ENCODE measurements at regions not wholly inside any gene's neighbourhood (a gene's known extent, or its start where the extent isn't known, plus 50 kb on each side); places are given as distances from the start of the nearest gene placed in this dataset.
"Not testable (repeated sequence)": the region's sequence is repeated elsewhere in the genome, so short reads cannot be mapped to it uniquely, and the experiment has no call there.

GRCh38 chr22:48497743-48498520 lies 1329.7 kb downstream of the BRD1 start:
- not testable (repeated sequence) for DNase-seq

- DNase-seq: no peak
Measured at GRCh38 chr22:48496987-48497650, 1330.6 kb downstream of the BRD1 start.

- no peak for DNase-seq
Measured at GRCh38 chr22:48496226-48496845, 1331.3 kb downstream of the BRD1 start.

- DNase-seq: no peak
Measured at GRCh38 chr22:48495751-48496080, 1332.0 kb downstream of the BRD1 start.

- no peak for DNase-seq
Measured at GRCh38 chr22:48494968-48495750, 1332.5 kb downstream of the BRD1 start.

- no peak for DNase-seq
Measured at GRCh38 chr22:48494256-48494967, 1333.3 kb downstream of the BRD1 start.

GRCh38 chr22:48493733-48494132 lies 1333.9 kb downstream of the BRD1 start:
- DNase-seq: no peak

- DNase-seq: peak; percentile 85
Measured at GRCh38 chr22:48492366-48493320, 1335.0 kb downstream of the BRD1 start.

- DNase-seq: no peak
Measured at GRCh38 chr22:48491451-48491941, 1336.2 kb downstream of the BRD1 start.

- no peak for DNase-seq
Measured at GRCh38 chr22:48490500-48491411, 1336.9 kb downstream of the BRD1 start.

- no peak for DNase-seq
Measured at GRCh38 chr22:48489551-48490499, 1337.8 kb downstream of the BRD1 start.

GRCh38 chr22:48488611-48489511 lies 1338.8 kb downstream of the BRD1 start:
- DNase-seq: peak; percentile 39

- DNase-seq: no peak
Measured at GRCh38 chr22:48488149-48488551, 1339.5 kb downstream of the BRD1 start.

- DNase-seq: no peak
Measured at GRCh38 chr22:48486558-48486957, 1341.1 kb downstream of the BRD1 start.

GRCh38 chr22:48486134-48486532 lies 1341.5 kb downstream of the BRD1 start:
- no peak for DNase-seq

- DNase-seq: no peak
Measured at GRCh38 chr22:48485149-48486133, 1342.2 kb downstream of the BRD1 start.
